IPS DF 6.9 (cell line): ENCODE measurements at regions not wholly inside any gene's neighbourhood (a gene's known extent, or its start where the extent isn't known, plus 50 kb on each side); places are given as distances from the start of the nearest gene placed in this dataset.
"Not testable (repeated sequence)": the region's sequence is repeated elsewhere in the genome, so short reads cannot be mapped to it uniquely, and the experiment has no call there.

ENCODE experiments used
- DNase-seq: peaks from one replicate; pipeline ENCODE4 v3.0.0-alpha.2; 2013; ENCODE audit warnings: low read depth, low spot score
- H3K27ac ChIP-seq: one replicate; pipeline ENCODE4 v1.5.1; 2013; ENCODE audit warnings: low read length, control low read depth
- H3K27me3 ChIP-seq: 2 replicates; pipeline ENCODE4 v1.6.1; 2013; ENCODE audit warnings: mild to moderate bottlenecking, low read length; ENCODE audit not compliant: control insufficient read depth, insufficient read depth
- H3K36me3 ChIP-seq: 2 replicates; pipeline ENCODE4 v1.6.1; 2013; ENCODE audit warnings: low read length; ENCODE audit not compliant: control insufficient read depth, insufficient read depth
- H3K4me1 ChIP-seq: 2 replicates; pipeline ENCODE4 v1.6.1; 2013; ENCODE audit warnings: low read length; ENCODE audit not compliant: control insufficient read depth, insufficient read depth
- H3K4me3 ChIP-seq: 2 replicates; pipeline ENCODE4 v1.5.1; 2013; ENCODE audit warnings: mild to moderate bottlenecking, low read length
- H3K9me3 ChIP-seq: 2 replicates; pipeline ENCODE4 v1.6.1; 2013; ENCODE audit warnings: low read length, inconsistent platforms; ENCODE audit not compliant: control insufficient read depth, insufficient read depth
- WGBS: extraction: QIAGEN DNeasy Blood & Tissue Kit; methylation state at CpG from one replicate; pipeline ENCODE4 v1.1.7; 2013; ENCODE audit warnings: mixed read lengths, missing lambda C conversion rate; ENCODE audit not compliant: insufficient read length, insufficient coverage; 5-methylcytosine and 5-hydroxymethylcytosine counted together

DNA sequence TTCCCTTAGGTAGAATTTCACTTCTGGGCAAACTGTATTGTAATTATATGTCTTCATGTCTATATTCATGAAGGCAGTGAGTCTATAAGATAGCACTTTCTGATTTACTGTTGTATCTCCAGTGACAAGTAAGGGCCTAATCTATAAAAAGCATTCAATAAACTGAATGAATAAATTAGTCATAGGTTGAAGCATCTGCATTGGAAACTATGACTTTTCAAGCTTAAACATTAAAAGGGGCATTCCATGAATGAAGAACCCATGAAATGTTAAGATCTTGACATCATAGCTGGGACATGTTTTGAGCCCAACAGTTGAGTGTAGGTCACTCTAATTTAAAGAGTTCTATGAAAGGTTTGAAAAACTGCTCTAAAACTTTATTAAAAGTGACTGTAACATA, 159.3 kb upstream of the LCORL start:
- Histone ChIP-seq H3K4me3 (no peak overlapping the region), H3K27me3 (no peaks in the 10 kb centered on the region), H3K4me1 (no peaks in the 10 kb centered on the region), H3K27ac (no peak overlapping the region), H3K36me3 (no peaks in the 10 kb centered on the region), H3K9me3 (no peaks in the 10 kb centered on the region)
- no peak for DNase-seq

DNA sequence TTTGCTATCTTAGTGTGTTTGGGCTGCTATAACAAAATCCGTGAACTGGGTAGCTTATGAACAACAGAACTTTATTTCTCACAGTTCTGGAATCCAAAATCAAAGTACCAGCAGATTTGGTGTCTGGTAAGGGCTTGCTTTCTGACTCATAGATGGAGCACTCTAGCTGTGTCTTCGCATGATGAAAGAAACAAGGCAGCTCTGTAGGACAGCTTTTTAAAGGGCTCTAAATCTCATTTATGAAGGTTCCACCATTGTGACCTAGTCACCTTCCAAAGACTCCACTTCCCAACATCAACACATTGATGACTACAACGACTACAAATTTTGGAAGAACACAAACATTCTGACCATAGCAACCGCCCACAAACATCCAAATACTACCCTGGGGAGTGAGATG, 158.6 kb upstream of the LCORL start:
- H3K27ac ChIP-seq, result no peak overlapping the region
- no peaks in the 10 kb centered on the region for H3K9me3 ChIP-seq
- no CpG with 5 or more reads among the region's 4 CpGs for WGBS
- no peaks in the 10 kb centered on the region for H3K27me3 ChIP-seq
- DNase-seq, result no peak
- H3K36me3 ChIP-seq, result no peaks in the 10 kb centered on the region
- no peak overlapping the region for H3K4me3 ChIP-seq
- H3K4me1 ChIP-seq, result no peaks in the 10 kb centered on the region

DNA sequence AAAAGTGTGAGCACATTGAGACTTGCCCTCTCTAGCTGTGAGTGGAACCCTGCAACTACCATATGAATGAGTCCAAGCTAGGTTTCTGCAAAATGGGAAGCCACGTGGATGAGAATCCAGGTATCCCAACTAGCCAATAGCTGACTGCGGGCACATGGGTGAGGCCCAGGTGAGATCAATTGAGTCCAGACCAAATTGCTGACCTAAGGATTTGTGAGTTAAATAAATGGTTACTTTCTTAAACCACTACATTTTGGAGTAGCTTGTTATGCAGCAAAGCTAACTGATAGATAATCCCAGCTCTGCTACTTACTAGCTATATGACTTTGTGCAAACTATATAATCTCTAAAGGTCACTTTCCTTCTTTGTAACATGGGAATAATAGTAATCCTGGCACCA, 150.3 kb upstream of the LCORL start:
- no peak for DNase-seq
- H3K4me3 ChIP-seq, result no peak overlapping the region
- no peaks in the 10 kb centered on the region for H3K27me3 ChIP-seq
- no peaks in the 10 kb centered on the region for H3K36me3 ChIP-seq
- H3K27ac ChIP-seq, result no peak overlapping the region
- H3K4me1 ChIP-seq, result no peaks in the 10 kb centered on the region
- no peaks in the 10 kb centered on the region for H3K9me3 ChIP-seq
- WGBS, result no CpG with 5 or more reads among the region's 2 CpGs

DNA sequence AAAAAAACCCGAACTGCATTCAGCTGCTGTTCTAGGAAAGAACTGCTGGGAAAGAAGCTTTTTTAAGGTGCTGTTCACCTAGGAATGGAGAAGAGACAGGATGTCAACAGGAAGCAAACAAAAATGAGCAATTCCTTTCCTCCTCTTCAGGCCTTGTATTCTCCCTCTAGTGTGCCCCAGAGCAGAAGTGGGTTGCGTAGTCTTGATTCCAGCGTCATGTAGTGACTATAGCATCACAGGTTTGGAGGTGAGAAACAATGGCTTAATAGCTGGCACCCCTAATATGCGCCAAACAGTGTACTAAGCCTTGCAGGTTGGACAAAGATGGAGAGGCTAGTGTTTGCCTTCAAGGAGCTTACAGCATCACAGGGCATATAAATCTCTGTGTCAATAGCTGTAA, 146.3 kb upstream of the LCORL start:
- no peaks in the 10 kb centered on the region for H3K36me3 ChIP-seq

DNA sequence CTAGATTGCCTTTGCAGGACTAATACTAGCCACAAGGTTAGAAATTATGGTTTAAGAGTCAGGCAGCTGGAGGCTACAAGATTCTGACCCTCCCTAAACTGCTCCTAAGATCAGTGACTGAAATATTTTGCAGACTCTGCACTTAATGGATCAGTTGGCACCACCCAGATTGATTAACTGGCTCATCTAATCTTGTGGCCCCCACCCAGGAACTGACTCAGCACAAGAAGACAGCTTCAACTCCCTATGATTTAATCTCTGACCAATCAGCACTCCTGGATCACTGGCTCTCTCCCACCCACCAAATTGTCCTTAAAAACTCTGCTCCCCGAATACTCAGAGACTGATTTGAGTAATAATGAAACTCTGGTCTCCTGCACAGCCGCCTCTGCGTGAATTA, 145.4 kb upstream of the LCORL start:
- no peaks in the 10 kb centered on the region for H3K9me3 ChIP-seq
- H3K36me3 ChIP-seq, result no peaks in the 10 kb centered on the region
- H3K27ac ChIP-seq, result no peak overlapping the region
- no CpG with 5 or more reads among the region's 3 CpGs for WGBS
- no peak overlapping the region for H3K4me3 ChIP-seq
- no peaks in the 10 kb centered on the region for H3K27me3 ChIP-seq
- no peak for DNase-seq
- no peaks in the 10 kb centered on the region for H3K4me1 ChIP-seq

More for the DNA sequence above, 146.3 kb upstream of the LCORL start:
- no CpG with 5 or more reads among the region's 4 CpGs for WGBS
- DNase-seq, result no peak
- Histone ChIP-seq H3K9me3 (no peaks in the 10 kb centered on the region), H3K27me3 (no peaks in the 10 kb centered on the region), H3K4me3 (no peak overlapping the region), H3K27ac (no peak overlapping the region), H3K4me1 (no peaks in the 10 kb centered on the region)

DNA sequence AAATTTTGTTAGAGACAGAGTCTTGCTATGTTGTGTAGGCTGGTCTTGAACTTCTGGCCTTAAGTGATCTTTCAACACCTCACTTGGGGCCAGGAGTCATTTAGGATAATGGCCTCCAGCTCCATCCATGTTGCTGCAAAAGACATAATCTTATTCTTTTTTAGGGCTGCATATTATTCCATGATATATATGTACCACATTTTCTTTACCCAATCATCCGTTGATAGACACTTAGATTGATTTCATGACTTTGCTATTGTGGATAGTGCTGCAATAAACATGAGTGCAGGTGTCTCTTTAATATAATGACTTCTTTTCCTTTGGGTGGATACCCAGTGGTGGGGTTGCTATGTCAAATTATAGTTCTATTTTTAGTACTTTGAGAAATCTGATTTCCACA, 140.9 kb upstream of the LCORL start:
- Histone ChIP-seq H3K36me3 (no peaks in the 10 kb centered on the region), H3K4me3 (no peak overlapping the region), H3K27me3 (no peaks in the 10 kb centered on the region), H3K4me1 (no peaks in the 10 kb centered on the region), H3K27ac (no peak overlapping the region), H3K9me3 (no peaks in the 10 kb centered on the region)
- DNase-seq, result no peak
- WGBS, result no CpG with 5 or more reads among the region's 1 CpG

DNA sequence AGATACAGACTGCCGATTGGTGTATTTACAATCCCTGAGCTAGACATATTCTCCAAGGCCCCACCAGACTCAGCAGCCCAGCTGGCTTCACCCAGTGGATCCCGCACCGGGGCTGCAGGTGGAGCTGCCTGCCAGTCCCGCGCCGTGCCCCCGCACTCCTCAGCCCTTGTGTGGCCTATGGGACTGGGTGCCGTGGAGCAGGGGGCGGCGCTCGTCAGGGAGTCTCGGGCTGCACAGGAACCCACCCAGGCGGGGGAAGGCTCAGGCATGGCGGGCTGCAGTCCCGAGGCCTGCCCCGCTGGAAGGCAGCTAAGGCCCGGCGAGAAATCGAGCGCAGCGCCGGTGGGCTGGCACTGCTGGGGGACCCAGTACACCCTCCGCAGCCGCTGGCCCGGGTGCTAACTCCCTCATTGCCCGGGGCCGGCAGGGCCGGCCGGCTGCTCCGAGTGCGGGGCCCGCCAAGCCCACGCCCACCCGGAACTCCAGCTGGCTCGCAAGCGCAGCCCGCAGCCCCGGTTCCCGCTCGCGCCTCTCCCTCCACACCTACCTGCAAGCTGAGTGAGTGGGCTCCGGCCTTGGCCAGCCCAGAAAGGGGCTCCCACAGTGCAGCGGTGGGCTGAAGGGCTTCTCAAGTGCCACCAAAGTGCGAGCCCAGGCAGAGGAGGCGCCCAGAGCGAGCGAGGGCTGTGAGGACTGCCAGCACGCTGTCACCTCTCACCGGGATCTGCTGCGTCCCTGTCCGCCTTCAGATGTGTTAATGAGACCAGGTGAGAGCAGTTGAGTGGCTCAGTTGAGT, 137.8 kb upstream of the LCORL start:
- DNase-seq, H3K4me1 ChIP-seq: not testable (repeated sequence)
- WGBS, result no CpG with 5 or more reads among the region's 51 CpGs

DNA sequence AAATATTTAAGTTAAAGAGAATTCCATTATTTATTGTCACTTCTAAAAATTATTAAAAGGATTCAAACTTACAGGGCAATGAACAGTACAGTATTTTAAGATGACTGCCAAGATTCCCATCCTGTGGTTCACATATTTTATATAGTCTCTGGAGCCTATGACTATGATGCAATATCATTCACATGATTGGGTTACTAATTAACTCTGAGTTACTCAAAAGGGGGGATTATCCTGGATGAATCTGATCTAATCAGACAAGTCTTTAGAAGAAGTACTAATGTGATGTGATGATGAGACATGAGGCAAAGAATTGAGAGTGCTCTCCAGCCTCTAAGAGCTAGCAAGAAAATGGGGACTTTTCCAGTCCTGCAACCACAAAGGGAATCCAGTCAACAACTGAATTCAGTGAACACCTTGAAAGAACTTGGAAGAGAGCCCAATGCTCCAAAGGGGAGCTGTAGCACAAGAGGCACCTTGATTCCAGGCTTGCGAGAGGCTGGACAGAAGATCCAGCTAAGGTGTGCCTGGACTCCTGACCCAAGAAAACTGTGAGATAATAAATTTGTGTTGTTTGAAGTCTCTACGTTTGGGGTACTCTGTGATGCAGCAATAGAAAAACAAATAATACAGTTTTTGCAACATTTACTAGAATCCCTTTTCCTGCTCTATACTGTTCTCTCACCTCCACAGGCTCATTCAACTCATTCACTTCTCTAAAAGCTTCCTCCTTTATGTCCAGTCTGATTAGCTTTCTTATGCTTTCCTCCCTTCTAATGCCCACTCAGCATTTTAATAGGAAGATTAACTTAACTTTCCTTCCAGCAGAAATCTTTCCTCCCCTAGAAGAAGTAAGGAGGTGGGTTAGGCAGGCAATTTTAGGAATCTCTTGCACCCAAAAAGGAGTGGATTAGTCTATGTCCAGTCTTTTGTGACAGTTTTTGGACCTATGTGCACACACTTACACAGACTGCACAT, 133.8 kb upstream of the LCORL start:
- Histone ChIP-seq H3K4me3 (no peak overlapping the region), H3K27ac (no peak overlapping the region), H3K27me3 (no peaks in the 10 kb centered on the region), H3K36me3 (no peaks in the 10 kb centered on the region), H3K9me3 (no peaks in the 10 kb centered on the region), H3K4me1 (no peaks in the 10 kb centered on the region)
- no CpG with 5 or more reads among the region's 2 CpGs for WGBS
- no peak for DNase-seq

More for the DNA sequence above, 137.8 kb upstream of the LCORL start:
- H3K27me3 ChIP-seq, H3K4me3 ChIP-seq, H3K9me3 ChIP-seq, H3K27ac ChIP-seq, H3K36me3 ChIP-seq: not testable (repeated sequence)

DNA sequence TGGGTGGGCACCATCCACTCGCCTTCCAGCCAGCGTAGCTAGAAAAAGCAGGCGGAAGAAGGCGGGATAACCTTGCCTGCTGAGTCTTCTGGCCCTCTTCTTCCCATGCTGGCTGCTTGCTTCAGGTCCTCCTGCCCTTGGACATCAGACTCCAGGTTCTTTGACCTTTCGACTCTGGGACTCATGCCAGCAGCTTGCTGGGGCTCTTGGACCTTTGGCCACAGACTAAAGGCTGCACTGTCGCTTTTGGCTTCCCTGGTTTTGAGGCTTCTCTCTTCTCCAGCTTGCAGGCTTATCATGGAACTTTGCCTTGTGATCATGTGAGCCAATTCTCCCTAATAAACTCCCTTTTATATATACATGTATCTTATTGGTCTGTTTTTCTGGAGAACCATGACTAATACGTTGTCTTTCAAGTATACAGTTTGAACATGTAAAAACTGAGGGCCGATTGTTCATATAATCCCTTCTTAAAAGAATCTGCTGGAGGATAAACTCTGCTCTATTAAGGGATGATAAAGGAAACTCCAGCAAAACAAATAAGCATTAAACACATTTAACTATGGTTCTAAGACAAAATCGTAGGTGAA, 116.6 kb upstream of the LCORL start:
- H3K9me3 ChIP-seq, result no peaks in the 10 kb centered on the region
- no peak for DNase-seq

DNA sequence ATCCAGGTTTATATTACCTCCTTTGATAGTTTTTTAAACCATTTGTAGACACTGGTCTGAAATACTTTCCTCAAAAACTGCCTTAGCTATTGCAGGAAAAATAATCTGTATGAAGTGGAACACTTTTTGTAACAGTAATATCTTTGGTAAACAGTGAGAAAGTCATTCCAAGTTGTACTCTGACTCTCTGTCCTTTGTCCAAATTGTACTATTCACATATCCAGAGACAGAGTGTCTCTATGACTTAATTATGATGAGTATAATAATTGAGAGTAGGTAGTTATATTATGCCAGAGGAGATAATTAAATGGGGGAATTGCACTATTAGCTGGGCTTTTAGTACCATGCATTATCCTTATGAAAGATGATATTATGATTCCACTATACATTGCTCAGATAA, 112.6 kb upstream of the LCORL start:
- Histone ChIP-seq H3K4me1 (peaks cover 2% of the 10 kb centered on the region; the same call in 1 of the 2 replicates), H3K4me3 (no peak overlapping the region), H3K27ac (no peak overlapping the region), H3K9me3 (no peaks in the 10 kb centered on the region), H3K36me3 (no peaks in the 10 kb centered on the region), H3K27me3 (no peaks in the 10 kb centered on the region)
- DNase-seq, result no peak

More for the DNA sequence above, 116.6 kb upstream of the LCORL start:
- Histone ChIP-seq H3K27me3 (no peaks in the 10 kb centered on the region), H3K27ac (no peak overlapping the region), H3K4me1 (no peaks in the 10 kb centered on the region), H3K4me3 (no peak overlapping the region), H3K36me3 (no peaks in the 10 kb centered on the region)
- WGBS, result no CpG with 5 or more reads among the region's 9 CpGs
